Right ventricle myocardium superior (tissue), 1 donor: ENCODE measurements at regions not wholly inside any gene's neighbourhood (a gene's known extent, or its start where the extent isn't known, plus 50 kb on each side); places are given as distances from the start of the nearest gene placed in this dataset.
A peak's percentile ranks its signal among the peaks of the same experiment; 100 is the strongest.

ENCODE experiments used
- ATAC-seq: fragments of 200-7000 bp; cut with Tn5 transposase; one replicate; pipeline ENCODE4 v1.9.1; 2020; ENCODE audit warnings: mild to moderate bottlenecking; ENCODE audit not compliant: poor library complexity
- DNase-seq: peaks from one replicate; pipeline ENCODE4 v3.0.0-alpha.2; 2020
- intact Hi-C: fragments of 100-400 bp; cut with DNase I; formaldehyde crosslinking; loops from one replicate; pipeline ENCODE4 v1.11.2; 2022
- donor health status: DM: no; HTN: yes; CAD: no; lungs with severe emphysema.

DNA sequence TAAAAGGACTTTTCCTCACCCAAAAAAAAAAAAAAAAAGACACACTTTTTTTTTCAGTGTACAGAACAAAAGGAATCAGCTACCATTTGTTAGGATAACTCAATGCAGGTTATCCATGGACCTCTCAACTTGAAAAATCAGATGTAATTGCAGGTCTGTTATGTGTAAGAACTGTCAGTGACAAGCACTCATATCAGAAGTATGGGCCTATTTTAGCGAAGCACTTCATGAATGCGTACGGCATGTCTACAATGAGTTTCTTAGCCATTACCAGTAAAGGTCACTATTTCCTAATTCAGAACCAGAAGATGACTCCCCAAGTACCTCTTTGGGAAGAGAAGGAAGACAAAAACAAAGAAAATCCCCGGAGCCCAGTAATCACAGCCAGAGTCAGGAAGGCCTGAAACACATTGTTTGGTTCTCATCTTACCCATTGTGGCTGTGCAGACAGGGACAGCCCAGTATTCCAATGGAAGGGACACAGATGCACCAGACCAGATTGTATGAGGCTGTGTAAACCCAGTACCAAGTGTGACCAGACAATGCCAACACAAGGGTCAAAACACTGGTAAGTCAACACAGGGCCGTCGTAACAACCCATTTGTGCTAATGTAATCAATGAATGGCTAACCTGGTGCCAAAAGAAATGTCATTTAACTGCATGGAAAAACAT lies 188.0 kb downstream of the PMP22 start:
- intact Hi-C loops, result no loop called here
- DNase-seq (no peak), ATAC-seq (peak; percentile 85)

DNA sequence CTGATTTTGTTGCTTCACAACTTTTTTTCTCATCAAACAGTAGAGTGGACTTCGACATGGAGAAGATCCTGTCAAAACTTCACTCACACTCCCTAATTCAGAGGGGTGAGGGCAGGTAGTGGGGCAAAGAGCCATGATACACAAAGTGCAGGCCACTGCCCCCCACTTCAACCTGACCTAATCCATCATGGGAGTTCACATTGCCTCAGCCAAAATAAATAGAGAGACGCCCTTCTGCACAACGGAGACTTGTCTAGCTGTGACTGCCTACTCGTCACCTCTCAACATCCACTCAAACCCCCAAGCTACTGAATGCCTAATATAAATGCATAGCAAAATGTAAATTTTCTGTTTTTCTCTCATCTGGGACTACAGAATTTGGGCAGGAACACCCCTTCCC lies 213.2 kb downstream of the PMP22 start:
- DNase-seq (no peak), ATAC-seq (no peak)
- intact Hi-C loops, result no loop called here

GRCh38 chr17:15049795-15050160 lies 215.3 kb downstream of the PMP22 start:
- ATAC-seq, result no peak
- intact Hi-C loops, result no loop called here

DNA sequence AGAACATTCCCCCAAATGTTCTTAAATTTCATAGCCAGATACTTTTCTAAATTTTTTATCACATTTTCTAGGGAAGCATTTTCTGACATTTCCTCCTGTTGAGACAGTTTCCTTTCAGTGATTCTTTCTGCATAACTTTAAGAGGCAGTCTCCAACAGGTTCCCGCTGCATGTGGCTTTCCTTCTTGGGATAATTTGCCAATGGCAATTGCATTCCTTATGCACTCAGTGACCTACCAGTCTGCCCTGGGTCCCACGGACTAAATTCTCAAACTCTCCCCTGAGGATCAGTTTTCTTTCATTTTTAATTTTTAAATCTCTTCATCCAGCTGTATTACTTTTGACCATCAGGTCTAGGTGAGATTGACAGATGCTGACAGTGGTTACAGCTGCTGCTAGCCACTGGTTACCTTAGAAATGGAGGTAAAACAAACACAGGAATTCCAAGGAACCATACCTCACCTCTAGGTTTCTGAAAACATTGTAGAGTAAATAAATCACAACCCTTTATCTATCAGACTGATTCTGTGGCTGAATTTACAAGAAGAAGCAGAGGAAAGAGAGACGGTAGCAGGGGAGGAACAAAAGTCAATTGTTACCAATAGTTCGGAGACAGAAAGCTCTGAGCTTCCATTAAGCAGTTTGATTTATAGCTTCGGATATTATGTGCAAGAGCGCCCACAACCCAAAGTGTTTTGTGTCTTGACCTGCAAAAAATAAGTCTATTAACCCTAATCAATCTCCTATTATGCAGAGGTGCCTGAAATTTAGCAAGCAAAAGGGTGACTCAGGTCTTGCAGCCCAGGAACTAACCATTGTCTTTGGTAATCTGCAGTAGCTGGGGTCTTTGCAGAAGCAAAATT lies 216.0 kb downstream of the PMP22 start:
- no peak for DNase-seq
- intact Hi-C loops, result no loop called here

More at GRCh38 chr17:15049795-15050160, 215.3 kb downstream of the PMP22 start:
- DNase-seq, result no peak

DNA sequence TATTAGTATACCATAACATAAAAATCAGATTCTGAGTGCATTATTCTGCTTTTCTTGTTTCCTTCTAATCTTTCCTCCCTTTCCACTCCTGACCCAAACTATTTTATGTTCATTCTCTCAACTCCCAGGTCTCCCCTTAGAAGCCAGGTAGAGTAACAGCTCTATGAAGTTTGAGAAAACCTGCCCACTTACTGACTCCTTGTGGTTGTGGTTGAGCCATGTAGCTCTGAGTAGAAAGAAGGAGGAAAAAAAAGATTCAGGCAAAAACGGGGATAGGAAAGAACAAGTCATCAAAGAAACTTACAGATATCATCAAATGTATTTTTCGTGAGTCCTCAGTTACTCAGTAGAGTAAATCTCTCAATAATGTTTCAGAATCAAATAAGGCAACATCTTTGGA lies 216.7 kb downstream of the PMP22 start:
- ATAC-seq, result no peak
- intact Hi-C loops, result no loop called here
- no peak for DNase-seq

More for the DNA sequence above, 216.0 kb downstream of the PMP22 start:
- ATAC-seq, result no peak

GRCh38 chr17:15042311-15042710 lies 222.8 kb downstream of the PMP22 start:
- DNase-seq, result no peak
- ATAC-seq, result no peak
- intact Hi-C loops, result no loop called here

GRCh38 chr17:15039366-15039765 lies 225.8 kb downstream of the PMP22 start:
- DNase-seq, result no peak
- no peak for ATAC-seq
- intact Hi-C loops, result no loop called here

DNA sequence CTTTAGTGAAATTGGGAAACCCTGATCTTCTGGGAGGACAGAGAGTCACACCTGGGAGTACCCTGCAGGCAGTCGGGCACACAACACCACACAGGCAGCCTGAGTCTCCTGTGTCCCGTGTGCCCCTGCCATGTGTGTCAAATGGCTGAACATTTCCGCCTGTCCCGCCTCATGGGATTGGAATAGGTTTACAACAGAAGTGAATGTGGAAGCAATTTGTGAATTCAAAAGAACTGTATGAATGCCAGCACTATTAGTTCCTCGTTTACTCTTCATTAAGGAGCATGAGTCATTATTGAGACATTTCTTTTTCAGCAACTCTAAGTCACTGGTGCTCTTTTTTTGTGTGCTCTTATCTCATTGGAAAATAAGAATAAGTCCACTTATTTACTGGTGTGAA lies 226.5 kb downstream of the PMP22 start:
- no peak for DNase-seq
- intact Hi-C loops, result no loop called here
- no peak for ATAC-seq

- no peak for ATAC-seq
- intact Hi-C loops, result no loop called here
- no peak for DNase-seq
These were observed 228.9 kb downstream of the PMP22 start for GRCh38 chr17:15036238-15036637.

GRCh38 chr17:15031975-15032374 lies 233.2 kb downstream of the PMP22 start:
- intact Hi-C loops, result no loop called here
- DNase-seq, result no peak
- ATAC-seq, result no peak

DNA sequence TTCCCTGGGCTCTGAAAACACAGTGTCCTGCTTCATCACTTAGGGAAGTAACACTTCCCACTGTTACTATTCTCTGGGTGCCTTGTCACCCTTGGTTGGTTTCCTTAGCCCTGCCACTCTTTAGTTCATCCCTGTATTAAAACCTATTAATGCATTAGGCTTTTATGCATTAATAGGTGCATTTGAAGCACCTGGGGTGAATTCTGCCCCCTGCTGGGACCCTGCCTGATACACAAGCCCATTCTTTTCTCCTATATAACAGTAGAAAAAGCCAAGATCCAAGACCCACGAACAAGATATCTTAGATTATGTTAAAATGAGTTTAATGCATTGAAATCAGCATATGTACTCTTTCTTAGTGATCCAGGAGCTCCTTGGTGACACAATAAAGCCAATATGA lies 235.7 kb downstream of the PMP22 start:
- ATAC-seq, result no peak
- intact Hi-C loops, result no loop called here
- DNase-seq, result no peak

DNA sequence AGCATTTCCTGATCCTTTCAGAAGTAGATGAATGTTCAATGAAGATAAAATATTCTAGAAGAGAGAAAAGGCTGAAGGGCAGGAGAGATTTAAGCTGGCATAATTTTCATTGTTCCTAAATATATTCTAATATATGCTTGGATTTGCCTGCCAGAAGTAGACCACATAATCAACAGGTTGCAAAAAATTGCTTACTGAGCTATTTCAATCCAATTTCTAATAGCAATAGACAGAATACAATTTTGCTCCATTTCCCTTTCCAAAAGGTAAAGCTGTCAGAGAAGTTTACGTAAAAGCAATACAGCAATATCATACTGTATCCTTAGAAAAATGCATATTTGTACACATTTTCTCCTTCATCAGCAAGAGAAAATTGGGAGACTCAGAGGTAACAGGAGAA lies 237.3 kb downstream of the PMP22 start:
- intact Hi-C loops, result no loop called here
- ATAC-seq (no peak), DNase-seq (no peak)

DNA sequence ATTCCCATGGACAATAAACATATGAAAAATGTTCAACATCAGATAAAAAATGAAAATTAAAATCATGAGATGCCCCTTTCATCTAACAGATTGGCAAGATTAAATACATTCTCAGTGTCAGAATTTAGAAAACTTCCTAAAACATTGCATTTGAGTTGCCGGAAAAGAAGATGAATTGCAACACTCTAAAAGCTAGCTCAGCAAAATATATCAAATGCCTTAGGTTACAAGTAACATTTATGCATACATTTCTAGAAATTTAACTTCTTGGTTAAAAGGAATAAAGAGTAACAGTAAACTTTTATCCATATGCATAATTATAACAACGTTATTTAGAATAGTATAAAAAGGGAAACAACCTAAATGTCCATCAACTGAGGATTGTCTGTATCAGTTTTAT lies 239.0 kb downstream of the PMP22 start:
- DNase-seq, result no peak
- intact Hi-C loops, result no loop called here
- no peak for ATAC-seq

DNA sequence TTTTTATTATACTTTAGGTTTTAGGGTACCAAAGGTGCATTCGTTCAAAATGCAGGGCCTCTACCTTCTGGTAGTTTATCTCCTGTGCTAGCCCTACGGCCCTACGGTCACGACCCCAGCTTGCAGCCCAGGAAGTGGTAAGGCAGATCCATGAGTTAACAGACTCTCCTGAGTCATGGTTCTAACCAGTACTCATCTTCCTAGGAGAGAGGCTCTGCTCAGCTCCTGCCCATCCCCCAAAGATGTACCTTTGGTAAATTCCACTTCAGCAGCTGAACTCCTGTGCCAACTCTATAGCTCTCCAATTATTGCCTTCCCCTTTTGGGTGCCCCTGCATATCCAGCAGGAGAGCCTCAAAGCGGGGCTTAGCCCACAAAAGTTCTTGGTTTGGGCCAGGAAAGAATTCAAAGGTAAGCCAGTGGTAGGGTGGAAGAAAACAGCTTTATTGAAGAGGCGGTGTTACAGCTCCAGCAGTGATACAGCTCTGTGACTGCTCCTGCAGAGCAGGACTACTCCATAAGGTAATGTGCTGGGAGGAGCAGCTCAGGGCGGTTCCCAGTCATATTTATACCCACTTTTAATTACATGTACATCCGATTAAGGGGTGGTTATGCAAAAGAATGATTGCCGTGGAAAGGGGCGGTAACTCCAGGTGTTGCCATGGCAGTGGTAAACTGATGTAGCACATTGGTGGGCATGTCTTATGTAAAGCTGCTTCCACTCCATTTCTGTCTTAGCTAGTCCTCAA lies 241.4 kb downstream of the PMP22 start:
- intact Hi-C loops, result no loop called here
- no peak for DNase-seq
- ATAC-seq, result no peak

GRCh38 chr17:15019158-15019557 lies 246.0 kb downstream of the PMP22 start:
- ATAC-seq (no peak), DNase-seq (no peak)
- intact Hi-C loops, result no loop called here

GRCh38 chr17:15012351-15012980 lies 252.7 kb downstream of the PMP22 start:
- intact Hi-C loops, result no loop called here
- DNase-seq, result no peak
- ATAC-seq, result no peak

DNA sequence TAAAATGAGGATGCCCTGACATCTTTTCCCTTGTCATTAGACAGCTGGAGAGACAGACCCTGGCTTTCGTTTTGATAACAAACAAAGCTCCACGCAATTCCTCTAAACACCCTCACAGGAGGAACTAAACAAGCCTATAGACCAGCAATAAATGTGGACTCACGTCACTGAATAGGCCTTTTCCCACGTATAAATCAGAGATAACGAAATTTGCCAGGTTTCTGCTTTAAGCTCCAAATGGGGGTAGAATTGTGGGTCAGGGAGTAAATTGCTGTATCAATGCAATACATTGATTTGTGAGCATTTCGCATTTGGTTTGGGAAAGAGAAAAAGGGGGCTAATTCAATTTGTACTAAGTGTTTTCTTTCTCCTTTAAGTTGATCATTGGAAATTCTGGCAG lies 256.0 kb downstream of the PMP22 start:
- DNase-seq (no peak), ATAC-seq (no peak)
- intact Hi-C loops, result no loop called here

- no peak for ATAC-seq
- intact Hi-C loops, result no loop called here
These were observed 258.0 kb downstream of the PMP22 start for GRCh38 chr17:15007147-15007553.

GRCh38 chr17:15006421-15007128 lies 258.6 kb downstream of the PMP22 start:
- intact Hi-C loops, result no loop called here
- no peak for ATAC-seq
- no peak for DNase-seq

More at GRCh38 chr17:15007147-15007553, 258.0 kb downstream of the PMP22 start:
- no peak for DNase-seq
